ENCODE measurements at regions not wholly inside any gene's neighbourhood (a gene's known extent, or its start where the extent isn't known, plus 50 kb on each side); places are given as distances from the start of the nearest gene placed in this dataset.
A peak's percentile ranks its signal among the peaks of the same experiment; 100 is the strongest.

- DNase-seq (ENCODE audit: low read depth in 2 of 3, low spot score in 1 of 3) = no peak
Measured at GRCh38 chr17:77733576-77734296, 224.8 kb upstream of the TNRC6C start.

GRCh38 chr17:77734371-77735080 lies 224.0 kb upstream of the TNRC6C start:
- DNase-seq (ENCODE audit: low read depth in 2 of 3, low spot score in 1 of 3) = no peak

GRCh38 chr17:77735081-77735565 lies 223.4 kb upstream of the TNRC6C start:
- DNase-seq (ENCODE audit: low read depth in 2 of 3, low spot score in 1 of 3) = no peak

GRCh38 chr17:77735566-77736198 lies 222.8 kb upstream of the TNRC6C start:
- DNase-seq (ENCODE audit: low read depth in 2 of 3, low spot score in 1 of 3) = no peak

GRCh38 chr17:77736199-77736585 lies 222.3 kb upstream of the TNRC6C start:
- no peak for DNase-seq (ENCODE audit: low read depth in 2 of 3, low spot score in 1 of 3)

- DNase-seq (ENCODE audit: low read depth in 2 of 3, low spot score in 1 of 3) = no peak
Measured at GRCh38 chr17:77736721-77737120, 221.8 kb upstream of the TNRC6C start.

- DNase-seq (ENCODE audit: low read depth in 2 of 3, low spot score in 1 of 3) = no peak
Measured at GRCh38 chr17:77737442-77738265, 220.8 kb upstream of the TNRC6C start.

- DNase-seq (ENCODE audit: low read depth in 2 of 3, low spot score in 1 of 3) = no peak
Measured at GRCh38 chr17:77738751-77739531, 219.6 kb upstream of the TNRC6C start.

GRCh38 chr17:77740481-77740880 lies 218.0 kb upstream of the TNRC6C start:
- no peak for DNase-seq (ENCODE audit: low read depth in 2 of 3, low spot score in 1 of 3)

- DNase-seq (ENCODE audit: low read depth in 2 of 3, low spot score in 1 of 3) = peak; percentile 3 to 25 (median 8)
Measured at GRCh38 chr17:77741109-77741508, 217.4 kb upstream of the TNRC6C start.

- DNase-seq (ENCODE audit: low read depth in 2 of 3, low spot score in 1 of 3) = no peak
Measured at GRCh38 chr17:77742579-77742978, 215.9 kb upstream of the TNRC6C start.

GRCh38 chr17:77744066-77744988 lies 214.2 kb upstream of the TNRC6C start:
- no peak for DNase-seq (ENCODE audit: low read depth in 2 of 3, low spot score in 1 of 3)

GRCh38 chr17:77745702-77746101 lies 212.8 kb upstream of the TNRC6C start:
- no peak for DNase-seq (ENCODE audit: low read depth in 2 of 3, low spot score in 1 of 3)

- DNase-seq (ENCODE audit: low read depth in 2 of 3, low spot score in 1 of 3) = no peak
Measured at GRCh38 chr17:77746393-77746792, 212.1 kb upstream of the TNRC6C start.

GRCh38 chr17:77746896-77747554 lies 211.5 kb upstream of the TNRC6C start:
- DNase-seq (ENCODE audit: low read depth in 2 of 3, low spot score in 1 of 3) = no peak

GRCh38 chr17:77748436-77748835 lies 210.1 kb upstream of the TNRC6C start:
- DNase-seq (ENCODE audit: low read depth in 2 of 3, low spot score in 1 of 3) = no peak

GRCh38 chr17:77749321-77749751 lies 209.2 kb upstream of the TNRC6C start:
- no peak for DNase-seq (ENCODE audit: low read depth in 2 of 3, low spot score in 1 of 3)

GRCh38 chr17:77749989-77750388 lies 208.5 kb upstream of the TNRC6C start:
- DNase-seq (ENCODE audit: low read depth in 2 of 3, low spot score in 1 of 3) = no peak
